HG02970 (cell line): ENCODE measurements at regions not wholly inside any gene's neighbourhood (a gene's known extent, or its start where the extent isn't known, plus 50 kb on each side); places are given as distances from the start of the nearest gene placed in this dataset.

Source experiments
- ATAC-seq: cut with Tn5 transposase; IDR thresholded peaks from one replicate; pipeline ENCODE4 v1.9.1; 2021; ENCODE audit warnings: mild to moderate bottlenecking, moderate library complexity, moderate number of reproducible peaks; ENCODE audit not compliant: unreplicated experiment, low FRiP score

- no peak for ATAC-seq
These were observed 412.4 kb upstream of the C9orf72 start for GRCh38 chr9:27985714-27986113.

DNA sequence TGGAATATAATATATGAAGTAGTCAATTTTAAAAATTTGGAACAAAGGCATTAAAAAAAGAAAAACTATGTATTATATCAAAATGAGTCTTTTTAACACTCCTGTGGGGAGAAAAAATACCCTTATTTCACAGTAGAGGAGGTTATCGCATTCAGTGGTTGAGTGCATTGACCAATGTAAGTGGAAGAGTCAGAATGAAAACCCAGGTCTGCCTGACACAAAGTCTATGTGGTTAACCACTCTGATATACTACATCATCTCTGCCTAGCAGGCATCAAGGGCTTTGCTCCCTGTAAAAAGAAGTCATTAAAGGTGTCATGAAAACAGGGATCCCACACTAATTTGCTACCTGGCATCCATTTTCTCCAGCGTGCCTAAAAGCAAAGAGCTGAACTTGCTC is 417.2 kb upstream of the C9orf72 start:
- no peak for ATAC-seq

DNA sequence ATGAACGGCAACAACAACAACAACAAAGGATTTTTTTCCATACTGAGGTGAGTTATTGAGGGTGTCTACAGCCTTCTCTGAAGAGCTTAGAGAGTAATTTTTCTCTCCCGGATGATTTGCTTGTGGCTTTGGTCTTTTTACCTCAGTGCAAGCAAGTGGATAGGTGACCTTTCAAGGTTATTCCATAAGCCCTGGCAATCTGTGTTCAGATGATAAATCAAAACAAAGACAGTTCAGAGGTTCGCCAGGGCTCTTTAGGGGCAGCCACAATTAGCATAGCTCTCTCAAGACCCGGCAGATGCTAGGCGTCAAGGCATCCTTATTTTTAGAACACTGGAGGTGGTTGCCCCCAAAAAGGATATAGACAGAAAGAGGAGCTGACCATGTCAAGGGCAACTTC is 417.9 kb upstream of the C9orf72 start:
- ATAC-seq, result no peak

DNA sequence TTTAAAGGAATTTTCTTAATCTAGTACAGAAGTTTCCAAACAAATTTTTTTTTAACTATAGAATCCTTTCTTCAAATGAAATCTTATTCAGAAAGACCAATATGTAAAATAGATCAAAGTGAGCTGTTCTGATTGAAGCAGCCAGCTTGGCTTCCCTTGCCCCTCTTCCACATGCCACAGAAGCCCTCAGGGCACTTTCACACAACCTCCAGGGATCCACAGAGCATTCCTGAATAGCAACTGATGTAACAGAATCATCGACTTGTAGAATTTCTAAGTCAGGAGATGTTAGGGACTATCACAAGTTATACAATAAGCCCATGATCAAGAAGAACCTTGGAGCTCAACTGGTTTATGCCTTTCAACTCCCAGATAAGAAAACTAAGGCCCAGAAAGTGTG is 427.8 kb upstream of the C9orf72 start:
- no peak for ATAC-seq

GRCh38 chr9:28004900-28005299 is 431.6 kb upstream of the C9orf72 start:
- ATAC-seq, result no peak

- no peak for ATAC-seq
These were observed 432.5 kb upstream of the C9orf72 start for GRCh38 chr9:28005779-28006178.

- ATAC-seq, result no peak
These were observed 434.0 kb upstream of the C9orf72 start for GRCh38 chr9:28007097-28007817.

DNA sequence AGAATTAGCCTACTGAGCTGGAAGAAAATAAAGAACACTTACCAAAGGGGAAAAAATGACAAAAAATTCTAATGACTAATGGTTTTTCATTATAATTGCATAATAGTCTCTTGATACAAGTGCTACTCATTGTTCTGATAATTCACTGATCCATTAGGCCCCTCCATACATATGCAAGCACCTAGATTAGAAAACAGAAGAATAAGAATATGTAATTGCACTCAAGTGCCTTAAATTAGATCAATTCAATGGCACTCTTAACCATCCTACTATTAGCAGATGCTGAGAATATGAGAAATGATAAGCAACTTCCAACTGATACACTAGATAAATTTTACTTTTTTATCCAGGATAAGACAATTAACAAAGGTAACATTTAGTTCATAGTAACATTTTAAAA is 440.9 kb upstream of the C9orf72 start:
- ATAC-seq, result no peak

DNA sequence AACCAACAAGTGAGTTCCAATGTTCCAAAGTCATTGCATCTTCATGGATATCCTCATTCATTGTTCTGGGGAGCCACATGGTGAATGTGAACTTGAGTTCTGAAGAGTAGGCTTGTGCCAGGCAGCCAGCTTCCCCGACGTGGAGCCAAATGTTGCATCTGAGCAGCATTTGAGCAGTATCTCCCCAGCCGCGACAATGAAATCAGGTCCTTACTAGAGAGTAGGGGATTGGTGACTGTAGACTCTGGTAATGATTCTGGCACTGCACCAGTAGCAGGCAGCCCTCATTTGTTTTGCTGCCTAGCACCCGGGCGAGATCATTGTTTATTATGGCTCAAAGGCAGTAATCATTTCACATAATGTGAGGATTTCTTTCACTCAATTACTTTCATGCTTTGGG is 451.4 kb upstream of the C9orf72 start:
- ATAC-seq, result no peak

- ATAC-seq, result no peak
These were observed 451.9 kb upstream of the C9orf72 start for GRCh38 chr9:28025186-28025585.

GRCh38 chr9:28031521-28032267 is 458.4 kb upstream of the C9orf72 start:
- no peak for ATAC-seq

DNA sequence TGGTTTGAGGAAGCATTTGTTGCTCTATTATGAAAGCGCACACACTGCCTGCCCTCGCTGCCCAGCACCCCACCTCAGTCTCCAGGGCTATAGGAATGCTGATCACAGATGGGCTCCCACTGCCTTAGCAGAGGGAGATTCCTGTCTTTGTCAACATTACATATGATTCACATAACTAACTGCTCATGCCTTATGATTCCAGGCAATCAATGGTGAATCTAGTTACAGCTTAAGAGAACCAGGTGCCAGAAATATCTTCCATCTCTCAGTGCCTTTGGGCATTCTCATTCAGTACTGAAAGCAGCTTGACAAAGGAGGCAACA is 458.9 kb upstream of the C9orf72 start:
- no peak for ATAC-seq

DNA sequence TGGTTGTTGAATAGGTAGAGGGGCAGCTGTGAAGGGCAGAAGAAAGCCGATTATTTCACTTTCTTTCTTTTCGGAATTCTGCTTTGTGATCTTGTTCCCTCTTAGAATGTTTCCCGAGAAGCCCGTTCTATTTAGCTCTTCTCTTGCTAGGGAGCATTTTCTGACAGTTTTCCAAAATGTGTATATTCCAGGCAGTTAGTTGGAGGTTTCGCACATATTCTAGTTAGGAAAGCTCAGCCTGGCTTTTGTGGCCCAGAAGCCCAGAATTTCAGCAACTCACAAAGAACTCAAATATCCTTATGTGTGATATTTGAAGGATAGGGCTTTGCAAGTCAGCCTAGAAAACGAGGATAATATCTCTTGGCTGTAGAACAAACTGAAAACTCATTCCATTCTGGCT is 461.0 kb upstream of the C9orf72 start:
- no peak for ATAC-seq

GRCh38 chr9:28037968-28038367 is 464.7 kb upstream of the C9orf72 start:
- no peak for ATAC-seq

DNA sequence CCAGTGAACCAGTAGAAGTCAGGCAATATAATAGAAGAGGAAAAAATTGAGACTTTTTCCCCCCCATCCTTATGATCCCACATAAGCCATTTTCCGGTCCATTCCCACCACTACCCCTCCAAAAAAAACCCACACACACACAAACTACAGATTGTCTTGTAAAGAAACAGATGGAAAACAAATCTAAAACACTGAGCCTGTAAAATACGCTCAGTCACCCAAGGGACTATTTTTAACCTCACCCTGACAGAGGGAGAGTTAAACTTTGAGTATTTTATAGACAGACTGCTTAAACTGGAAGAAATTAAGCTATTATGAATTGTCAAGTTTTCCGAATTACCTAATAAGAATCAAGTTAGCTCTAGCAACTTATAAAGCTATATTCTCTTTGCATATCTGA is 471.8 kb upstream of the C9orf72 start:
- no peak for ATAC-seq

DNA sequence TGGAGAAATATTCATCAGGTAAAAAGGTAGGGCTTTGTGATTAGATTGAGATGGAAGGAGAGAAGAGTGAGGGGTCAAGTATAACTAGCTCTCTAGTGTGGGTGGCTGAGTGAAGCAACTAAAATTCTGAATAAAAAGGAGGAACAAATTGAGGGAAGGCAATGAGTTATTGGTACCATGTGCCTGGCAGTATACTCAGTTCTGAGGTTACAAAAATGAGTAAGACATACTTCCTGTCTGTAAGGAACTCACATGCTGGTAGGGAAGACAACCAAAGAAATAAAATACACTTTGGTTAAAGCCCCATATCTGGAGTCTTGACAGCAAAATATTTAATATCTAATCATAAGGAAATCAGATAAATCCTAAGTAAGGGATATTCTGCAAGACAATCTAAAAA is 476.8 kb upstream of the C9orf72 start:
- no peak for ATAC-seq

DNA sequence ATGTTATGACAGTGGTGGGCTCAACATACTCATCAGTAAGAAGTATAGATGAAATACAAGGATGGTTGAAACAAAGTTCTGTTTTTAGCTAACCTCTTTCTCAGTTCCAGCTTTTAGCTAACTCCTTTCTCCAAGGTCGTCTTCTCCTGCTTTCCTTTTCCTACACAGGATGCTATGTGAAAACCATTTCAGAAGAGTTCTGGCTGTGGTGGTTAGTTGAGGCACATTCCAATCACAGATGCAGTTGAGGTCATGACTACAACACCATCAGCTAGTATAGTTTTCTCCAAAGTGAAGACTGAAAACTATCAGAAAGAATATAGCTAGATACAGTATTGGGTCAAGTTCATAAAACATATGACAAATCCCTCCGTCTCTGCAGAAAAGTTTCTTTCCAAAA is 477.7 kb upstream of the C9orf72 start:
- no peak for ATAC-seq

- no peak for ATAC-seq
These were observed 478.6 kb upstream of the C9orf72 start for GRCh38 chr9:28051559-28052503.

GRCh38 chr9:28053096-28053777 is 480.0 kb upstream of the C9orf72 start:
- no peak for ATAC-seq

DNA sequence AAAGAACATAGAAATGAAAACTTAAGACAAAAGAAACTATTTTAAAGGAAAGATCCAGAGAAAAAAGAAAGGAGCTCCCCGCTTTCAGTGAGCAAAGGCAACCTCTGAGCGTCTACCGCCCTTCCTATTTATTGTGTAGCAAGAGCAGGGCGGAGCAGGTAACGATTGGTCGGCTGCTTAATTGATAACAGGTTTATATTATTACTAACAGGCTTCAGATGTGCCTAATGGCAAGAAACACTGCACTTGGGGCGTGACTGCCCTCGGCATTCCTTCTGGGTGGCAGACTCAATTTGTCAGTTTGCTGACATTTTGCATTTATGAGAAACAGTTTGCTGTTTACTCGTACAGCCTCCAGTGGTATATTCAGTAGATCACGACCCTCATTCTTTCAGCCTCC is 482.7 kb upstream of the C9orf72 start:
- no peak for ATAC-seq

DNA sequence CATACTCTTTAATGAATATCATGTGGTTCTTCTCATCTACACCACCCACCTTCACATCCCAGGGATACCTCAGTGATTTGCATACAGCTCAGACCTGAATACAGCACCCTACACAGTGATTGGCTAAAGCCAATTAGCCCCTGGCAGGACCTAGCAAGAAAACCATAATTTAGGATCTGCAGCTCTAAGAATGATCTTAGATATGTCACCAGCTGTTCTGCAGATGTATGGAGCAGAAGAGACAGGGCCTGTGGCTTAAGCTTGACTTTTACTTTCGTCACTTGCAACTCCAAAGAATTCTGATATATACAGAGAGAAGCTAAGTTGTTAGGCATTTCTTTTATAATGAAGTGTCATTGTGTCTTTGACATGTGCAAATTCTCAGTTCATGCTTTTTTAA is 483.2 kb upstream of the C9orf72 start:
- ATAC-seq, result no peak
